Caco-2 (cell line): ENCODE measurements at regions not wholly inside any gene's neighbourhood (a gene's known extent, or its start where the extent isn't known, plus 50 kb on each side); places are given as distances from the start of the nearest gene placed in this dataset.

Experiments used
- BruUV-seq: library from RNA; stranded (reverse); fragments of 400-500 nt; replicated peaks from 2 replicates; lab custom pipeline; 2021; lab: Mats Ljungman, UMichigan
- CTCF ChIA-PET: fragments of 300-600 bp; sonication (Branson Sonifier 250); formaldehyde crosslinking; loops from one replicate; lab custom pipeline; 2022; ENCODE audit warnings: antibody characterized with exemption; lab: Charles Lee
- POLR2A ChIA-PET: fragments of 300-600 bp; sonication (Branson Sonifier 250); formaldehyde crosslinking; loops from one replicate; lab custom pipeline; 2022; ENCODE audit warnings: antibody characterized with exemption; lab: Charles Lee
- DNase-seq, 2 experiments: peaks; one replicate each; pipeline versions ENCODE4 v3.0.0 to v3.0.0-alpha.2; 2020 to 2022
- H3K27me3 ChIP-seq: replicated peaks from 2 replicates; pipeline ENCODE4 v1.6.0; 2011; ENCODE audit warnings: low read length; ENCODE audit not compliant: control insufficient read depth, insufficient read depth
- H3K36me3 ChIP-seq: 2 replicates; pipeline ENCODE4 v1.5.1; 2011; ENCODE audit warnings: low read length; ENCODE audit not compliant: control insufficient read depth, insufficient read depth
- H3K4me1 ChIP-seq: fragments of 250-450 bp; sonication (Bioruptor Pico); 2 replicates; pipeline ENCODE4 v1.5.1; 2020; ENCODE audit warnings: mild to moderate bottlenecking
- H3K4me3 ChIP-seq: 2 replicates; pipeline ENCODE4 v1.5.1; 2011; ENCODE audit warnings: low read depth, mild to moderate bottlenecking, control low read depth, low read length
- H3K9me3 ChIP-seq: fragments of 250-450 bp; sonication (Bioruptor Pico); 2 replicates; pipeline ENCODE4 v1.5.1; 2020; ENCODE audit warnings: mild to moderate bottlenecking, moderate library complexity
- H3K27ac Mint-ChIP-seq: one replicate; pipeline ENCODE4 v1.8.0; 2022; ENCODE audit warnings: mixed read lengths; ENCODE audit not compliant: unreplicated experiment
- H3K27me3 Mint-ChIP-seq: one replicate; pipeline ENCODE4 v1.8.0; 2022; ENCODE audit warnings: mixed read lengths; ENCODE audit not compliant: insufficient read depth, unreplicated experiment
- H3K36me3 Mint-ChIP-seq: one replicate; pipeline ENCODE4 v1.8.0; 2022; ENCODE audit warnings: mild to moderate bottlenecking, mixed read lengths; ENCODE audit not compliant: insufficient read depth, unreplicated experiment
- H3K4me1 Mint-ChIP-seq: one replicate; pipeline ENCODE4 v1.8.0; 2022; ENCODE audit warnings: low read depth, mixed read lengths; ENCODE audit not compliant: unreplicated experiment
- H3K4me3 Mint-ChIP-seq: one replicate; pipeline ENCODE4 v1.8.0; 2022; ENCODE audit warnings: mild to moderate bottlenecking, moderate library complexity, mixed read lengths; ENCODE audit not compliant: unreplicated experiment
- H3K9me3 Mint-ChIP-seq: one replicate; pipeline ENCODE4 v1.8.0; 2022; ENCODE audit warnings: mixed read lengths; ENCODE audit not compliant: unreplicated experiment
- intact Hi-C: fragments of 100-400 bp; cut with micrococcal nuclease; formaldehyde crosslinking; loops from one replicate; pipeline ENCODE4 v1.10.0; 2022; ENCODE audit not compliant: unreplicated experiment
- TF ChIP-seq, protein P1 (sequence below), 2 experiments: fragments of 200-600 bp in 1 of 2; IDR thresholded peaks; 1 replicate in 1 of 2; 2 replicates in 1 of 2; pipeline versions ENCODE4 v1.5.1 to v1.8.0; 2011 to 2022; ENCODE audit warnings: antibody characterized with exemption in 1 of 2, control low read depth in 1 of 2, inconsistent platforms in 1 of 2, low read depth in 1 of 2, low read length in 1 of 2, mild to moderate bottlenecking in 1 of 2, moderate library complexity in 1 of 2; ENCODE audit not compliant: insufficient read depth in 1 of 2, severe bottlenecking in 1 of 2, unreplicated experiment in 1 of 2

DNA sequence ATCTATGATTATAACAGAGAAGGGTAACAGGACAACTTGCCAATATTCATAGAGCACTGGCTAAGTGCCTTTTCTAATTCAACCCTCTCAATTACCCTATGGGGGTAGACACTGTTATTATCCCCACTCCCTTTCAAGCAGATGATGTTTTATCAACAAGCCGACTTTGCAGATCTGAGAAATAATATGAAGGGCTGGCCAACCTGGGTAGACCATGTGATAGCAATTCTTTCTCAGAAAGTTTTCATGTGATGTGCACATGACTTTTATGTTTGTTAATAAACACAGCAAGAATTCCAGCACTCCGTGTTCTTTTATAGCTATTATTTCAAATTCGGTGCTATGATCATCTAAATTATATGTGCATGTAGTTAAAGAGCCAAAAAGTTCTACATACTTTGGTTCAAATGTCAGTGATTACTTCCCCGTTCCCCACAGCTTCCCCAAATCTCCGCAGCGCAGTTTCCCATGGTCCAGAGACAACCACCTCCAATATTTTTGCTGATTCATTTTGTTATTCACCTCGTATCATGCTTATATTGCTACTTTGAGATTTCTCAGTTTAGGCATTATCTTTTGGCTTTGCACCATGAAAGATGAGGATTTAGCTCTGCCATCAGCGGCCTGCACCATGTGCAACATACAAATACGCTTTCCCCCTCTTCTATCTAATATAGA is 96.7 kb upstream of the GADD45A start:
- intact Hi-C loops = no loop called here
- H3K9me3 Mint-ChIP-seq = peaks cover 18% of the 10 kb centered on the region
- no TSS peak for BruUV-seq
- Histone ChIP-seq H3K27me3 (no peaks in the 10 kb centered on the region), H3K36me3 (no peaks in the 10 kb centered on the region), H3K4me3 (no peak overlapping the region), H3K9me3 (no peaks in the 10 kb centered on the region), H3K4me1 (no peaks in the 10 kb centered on the region)
- no peaks in the 10 kb centered on the region for H3K27me3 Mint-ChIP-seq
- no peak overlapping the region for H3K4me3 Mint-ChIP-seq
- no peak for DNase-seq
- ChIA-PET CTCF (no interaction called here), POLR2A (no interaction called here)
- TF ChIP-seq, protein P1, sequence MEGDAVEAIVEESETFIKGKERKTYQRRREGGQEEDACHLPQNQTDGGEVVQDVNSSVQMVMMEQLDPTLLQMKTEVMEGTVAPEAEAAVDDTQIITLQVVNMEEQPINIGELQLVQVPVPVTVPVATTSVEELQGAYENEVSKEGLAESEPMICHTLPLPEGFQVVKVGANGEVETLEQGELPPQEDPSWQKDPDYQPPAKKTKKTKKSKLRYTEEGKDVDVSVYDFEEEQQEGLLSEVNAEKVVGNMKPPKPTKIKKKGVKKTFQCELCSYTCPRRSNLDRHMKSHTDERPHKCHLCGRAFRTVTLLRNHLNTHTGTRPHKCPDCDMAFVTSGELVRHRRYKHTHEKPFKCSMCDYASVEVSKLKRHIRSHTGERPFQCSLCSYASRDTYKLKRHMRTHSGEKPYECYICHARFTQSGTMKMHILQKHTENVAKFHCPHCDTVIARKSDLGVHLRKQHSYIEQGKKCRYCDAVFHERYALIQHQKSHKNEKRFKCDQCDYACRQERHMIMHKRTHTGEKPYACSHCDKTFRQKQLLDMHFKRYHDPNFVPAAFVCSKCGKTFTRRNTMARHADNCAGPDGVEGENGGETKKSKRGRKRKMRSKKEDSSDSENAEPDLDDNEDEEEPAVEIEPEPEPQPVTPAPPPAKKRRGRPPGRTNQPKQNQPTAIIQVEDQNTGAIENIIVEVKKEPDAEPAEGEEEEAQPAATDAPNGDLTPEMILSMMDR (IDR thresholded peaks at IDR 0.05; ENCODE audit: insufficient read depth in 1 of 2, low read depth in 1 of 2, low read length in 1 of 2, severe bottlenecking in 1 of 2, unreplicated experiment in 1 of 2) = no peak
- peaks cover 11% of the 10 kb centered on the region for H3K4me1 Mint-ChIP-seq
- H3K27ac Mint-ChIP-seq = no peak overlapping the region
- no peaks in the 10 kb centered on the region for H3K36me3 Mint-ChIP-seq

- H3K36me3 Mint-ChIP-seq = no peaks in the 10 kb centered on the region
- peaks cover 18% of the 10 kb centered on the region for H3K9me3 Mint-ChIP-seq
- intact Hi-C loops = no loop called here
- no TSS peak for BruUV-seq
- POLR2A ChIA-PET = no interaction called here
- CTCF ChIA-PET = no interaction called here
- no peak overlapping the region for H3K27ac Mint-ChIP-seq
- TF ChIP-seq, protein P1 (IDR thresholded peaks at IDR 0.05; ENCODE audit: insufficient read depth in 1 of 2, low read depth in 1 of 2, low read length in 1 of 2, severe bottlenecking in 1 of 2, unreplicated experiment in 1 of 2) = no peak
- Histone ChIP-seq H3K36me3 (no peaks in the 10 kb centered on the region), H3K4me1 (no peaks in the 10 kb centered on the region), H3K27me3 (no peaks in the 10 kb centered on the region), H3K4me3 (no peak overlapping the region), H3K9me3 (no peaks in the 10 kb centered on the region)
- H3K4me3 Mint-ChIP-seq = no peak overlapping the region
- peaks cover 11% of the 10 kb centered on the region for H3K4me1 Mint-ChIP-seq
- no peaks in the 10 kb centered on the region for H3K27me3 Mint-ChIP-seq
- DNase-seq = no peak
Observed at GRCh38 chr1:67589519-67590233, 95.3 kb upstream of the GADD45A start.

- no peak for DNase-seq
- H3K27me3 ChIP-seq = no peaks in the 10 kb centered on the region
- ChIA-PET CTCF (no interaction called here), POLR2A (no interaction called here)
- H3K36me3 ChIP-seq = no peaks in the 10 kb centered on the region
- intact Hi-C loops = no loop called here
- H3K4me3 Mint-ChIP-seq = no peak overlapping the region
- peaks cover 11% of the 10 kb centered on the region for H3K4me1 Mint-ChIP-seq
- no peaks in the 10 kb centered on the region for H3K27me3 Mint-ChIP-seq
- BruUV-seq = no TSS peak
- H3K9me3 Mint-ChIP-seq = peaks cover 18% of the 10 kb centered on the region
- H3K9me3 ChIP-seq = no peaks in the 10 kb centered on the region
- H3K4me3 ChIP-seq = no peak overlapping the region
- no peaks in the 10 kb centered on the region for H3K4me1 ChIP-seq
- no peaks in the 10 kb centered on the region for H3K36me3 Mint-ChIP-seq
- no peak overlapping the region for H3K27ac Mint-ChIP-seq
- TF ChIP-seq, protein P1 (IDR thresholded peaks at IDR 0.05; ENCODE audit: insufficient read depth in 1 of 2, low read depth in 1 of 2, low read length in 1 of 2, severe bottlenecking in 1 of 2, unreplicated experiment in 1 of 2) = no peak
Observed at GRCh38 chr1:67590329-67590728, 94.7 kb upstream of the GADD45A start.
